Motor neuron (in vitro differentiated cells): ENCODE measurements at regions not wholly inside any gene's neighbourhood (a gene's known extent, or its start where the extent isn't known, plus 50 kb on each side); places are given as distances from the start of the nearest gene placed in this dataset.

Source experiments
- ATAC-seq, 8 experiments: fragments of 200-7000 bp; cut with Tn5 transposase; replicated peaks in 6 of 8; 2 replicates each; pipeline ENCODE4 v1.8.0; 2021; ENCODE audit warnings: mild to moderate bottlenecking in 8 of 8, moderate library complexity in 8 of 8
- H3K27ac ChIP-seq, 2 donors: fragments of 250-450 bp; sonication (Bioruptor Pico); 2 replicates each; pipeline ENCODE4 v1.9.0; 2021; ENCODE audit warnings: antibody characterized with exemption in 2 of 2, mild to moderate bottlenecking in 2 of 2, moderate library complexity in 1 of 2
- H3K4me1 ChIP-seq, 2 donors: fragments of 250-450 bp; sonication (Bioruptor Pico); replicated peaks in 1 of 2; 2 replicates each; pipeline ENCODE4 v1.6.1; 2021; ENCODE audit warnings: antibody characterized with exemption in 2 of 2, mild to moderate bottlenecking in 2 of 2, moderate library complexity in 1 of 2
- H3K4me3 ChIP-seq, 5 donors: fragments of 250-450 bp; sonication (Bioruptor Pico); 2 replicates each; pipeline ENCODE4 v1.9.0; 2021; ENCODE audit warnings: antibody characterized with exemption in 5 of 5, mild to moderate bottlenecking in 5 of 5, moderate library complexity in 4 of 5
- WGBS, 10 experiments: fragments of 450-650 bp; shearing (Covaris generic); methylation state at CpG; one replicate each; pipeline ENCODE4 v1.0.0; 2022; 5-methylcytosine and 5-hydroxymethylcytosine counted together
- in situ Hi-C, 9 experiments: fragments of 400-800 bp; cut with MboI; loops; one replicate each; pipeline ENCODE4 v1.15.0; 2021; ENCODE audit warnings: low sequenced_read_pairs in 9 of 9, low pct_unique_long_range_greater_than_20kb in 2 of 9; ENCODE audit not compliant: unreplicated experiment in 9 of 9

DNA sequence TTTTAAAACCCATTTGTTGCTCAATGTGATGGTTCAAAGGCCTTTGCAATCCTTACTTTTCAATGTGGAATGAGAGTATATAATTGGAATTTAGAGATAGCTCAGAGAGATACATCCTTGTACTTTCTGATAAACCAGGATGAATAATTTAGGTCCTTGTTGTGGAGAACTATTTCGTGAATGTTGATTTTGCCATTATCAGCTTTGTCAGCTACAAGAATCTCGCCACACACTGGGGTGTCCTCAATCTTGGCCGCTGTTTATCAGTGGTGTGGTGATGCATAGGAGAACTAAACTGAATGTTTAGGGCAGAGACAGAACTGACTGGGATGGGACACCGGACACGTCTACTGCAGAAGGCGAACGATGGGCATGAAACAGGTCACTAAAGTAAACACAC lies 111.2 kb upstream of the SLC35B3 start:
- H3K4me1 ChIP-seq: no peaks in the 10 kb centered on the region
- ATAC-seq: no peak
- in situ Hi-C loops: no loop called here
- 0 to 100% (median 50%) methylated on average over 1 to 7 of the region's 7 CpGs; no CpG with 5 or more reads in 3 of the 10 experiments for WGBS, 10 experiments
- no peak overlapping the region for H3K27ac ChIP-seq
- H3K4me3 ChIP-seq: no peak overlapping the region

GRCh38 chr6:8545336-8545735 lies 110.0 kb upstream of the SLC35B3 start:
- in situ Hi-C loops: no loop called here
- ATAC-seq: no peak
- H3K27ac ChIP-seq: no peak overlapping the region
- H3K4me1 ChIP-seq: no peaks in the 10 kb centered on the region
- no peak overlapping the region for H3K4me3 ChIP-seq
- WGBS, 10 experiments: 67 to 100% (median 69%) methylated on average over 1 of the region's 1 CpG; no CpG with 5 or more reads in 6 of the 10 experiments

DNA sequence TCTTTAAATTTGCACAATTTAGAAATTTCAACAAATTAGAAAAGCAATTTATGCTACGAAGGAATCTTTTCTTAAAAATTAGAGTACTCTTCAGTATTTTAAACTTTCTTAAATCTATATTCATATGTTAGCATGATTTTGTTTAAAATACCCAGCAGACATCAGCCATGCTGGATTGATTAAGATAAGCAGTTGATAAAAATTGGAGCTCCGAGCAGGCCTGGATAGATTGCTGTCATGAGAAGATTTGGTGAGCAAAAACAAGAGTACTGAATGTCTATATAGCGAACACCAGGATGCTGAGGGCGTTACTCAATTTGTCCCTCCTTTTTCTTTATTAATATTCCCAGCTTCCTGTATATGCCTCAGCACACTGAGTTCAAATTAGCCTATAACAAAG lies 108.4 kb upstream of the SLC35B3 start:
- WGBS, 10 experiments: 29 to 95% (median 76%) methylated on average over 1 to 4 of the region's 4 CpGs
- H3K27ac ChIP-seq: no peak overlapping the region
- H3K4me1 ChIP-seq: no peaks in the 10 kb centered on the region
- ATAC-seq: no peak
- in situ Hi-C loops: no loop called here
- H3K4me3 ChIP-seq: no peak overlapping the region

- peak in 3 of 8 experiments; percentile 41 to 65 (median 52) for ATAC-seq
- in situ Hi-C loops: no loop called here
- Histone ChIP-seq H3K27ac (no peak overlapping the region), H3K4me3 (no peak overlapping the region), H3K4me1 (no peaks in the 10 kb centered on the region)
These were observed 104.1 kb upstream of the SLC35B3 start for GRCh38 chr6:8539453-8539852.

- no peak overlapping the region for H3K4me3 ChIP-seq
- no peaks in the 10 kb centered on the region for H3K4me1 ChIP-seq
- no peak overlapping the region for H3K27ac ChIP-seq
- 15 to 100% (median 83%) methylated on average over 1 to 3 of the region's 3 CpGs; no CpG with 5 or more reads in 1 of the 10 experiments for WGBS, 10 experiments
- in situ Hi-C loops: no loop called here
- ATAC-seq: no peak
These were observed 100.8 kb upstream of the SLC35B3 start for GRCh38 chr6:8536122-8536521.

DNA sequence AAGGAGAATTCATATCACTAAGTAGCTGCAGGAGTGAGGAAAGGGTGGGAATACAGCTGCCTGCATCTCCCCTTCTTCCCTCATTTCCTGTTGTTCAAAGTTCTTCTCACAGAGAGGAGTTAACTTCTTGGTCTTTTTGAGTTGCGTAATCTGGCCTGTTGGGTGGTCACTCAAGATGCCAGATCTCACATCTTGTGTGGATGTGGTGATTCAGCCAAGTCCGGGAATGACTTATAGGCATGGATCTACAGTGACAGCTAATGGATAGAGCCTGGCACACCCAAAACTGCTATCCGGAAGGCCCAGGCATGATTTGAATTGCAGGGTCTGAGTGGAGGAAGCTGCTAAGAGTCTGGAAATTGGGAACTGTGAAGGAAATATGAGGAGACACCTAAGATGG lies 100.2 kb upstream of the SLC35B3 start:
- ATAC-seq: peak in 2 of 8 experiments; percentile 94 to 95
- 0 to 89% (median 40%) methylated on average over 2 to 3 of the region's 3 CpGs; no CpG with 5 or more reads in 5 of the 10 experiments for WGBS, 10 experiments
- Histone ChIP-seq H3K4me3 (no peak overlapping the region), H3K27ac (no peak overlapping the region), H3K4me1 (no peaks in the 10 kb centered on the region)
- in situ Hi-C loops: no loop called here

DNA sequence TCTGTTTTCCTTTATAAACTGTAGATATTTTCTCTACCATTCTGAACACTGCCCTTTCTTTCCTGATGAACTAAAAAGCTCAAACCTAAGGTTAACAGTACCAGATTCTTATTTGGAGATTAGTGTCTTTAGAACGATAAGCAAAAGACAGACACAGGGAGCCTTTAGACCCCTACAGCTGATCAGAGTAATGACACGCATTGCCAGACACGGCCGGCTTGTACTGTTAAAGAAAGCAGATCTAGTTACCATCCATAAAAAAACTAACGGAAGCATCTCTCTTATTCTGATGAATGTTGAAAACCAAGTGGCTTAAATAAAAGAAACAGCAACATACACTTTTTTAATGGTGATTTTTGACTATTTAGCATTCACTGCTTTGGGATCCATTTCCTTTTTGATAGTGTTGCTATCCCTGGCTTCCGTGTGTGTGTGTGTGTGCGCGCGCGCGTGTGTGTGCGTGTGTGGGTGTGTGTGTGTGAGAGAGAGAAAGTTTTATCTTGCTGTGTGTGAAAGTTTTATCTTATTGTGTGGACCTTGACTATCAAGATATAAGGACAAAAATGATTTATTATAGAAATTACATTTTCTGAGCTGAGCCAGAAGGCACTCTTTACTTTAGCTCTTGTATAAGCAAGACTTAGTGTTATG lies 95.6 kb upstream of the SLC35B3 start:
- ATAC-seq: peak in 2 of 8 experiments; percentile 19 to 42
- 70 to 92% (median 79%) methylated on average over 3 to 12 of the region's 12 CpGs for WGBS, 10 experiments
- no peak overlapping the region for H3K27ac ChIP-seq
- peaks cover 0 to 4% of the 10 kb centered on the region in 2 donors for H3K4me1 ChIP-seq
- H3K4me3 ChIP-seq: no peak overlapping the region
- in situ Hi-C loops: no loop called here

DNA sequence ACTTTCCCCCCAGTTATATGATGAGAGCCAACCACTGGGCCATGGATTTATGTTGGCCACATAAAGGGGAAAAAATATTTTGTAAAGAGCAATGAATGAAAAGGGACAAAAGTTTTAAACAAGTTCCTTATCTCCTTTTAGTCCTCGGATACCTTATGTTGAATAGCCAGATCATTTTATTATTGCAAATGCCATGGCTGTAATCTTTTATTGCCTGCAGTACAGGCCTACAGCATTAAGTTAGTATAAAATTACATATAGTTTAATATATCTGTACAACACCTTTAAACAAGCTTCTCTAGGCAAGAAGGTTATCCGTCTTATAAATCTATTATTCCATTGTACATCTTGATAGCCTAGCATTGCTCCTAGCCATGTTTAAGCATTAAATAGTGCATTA lies 93.9 kb upstream of the SLC35B3 start:
- H3K4me1 ChIP-seq: peaks cover 0 to 4% of the 10 kb centered on the region in 2 donors
- in situ Hi-C loops: no loop called here
- WGBS, 10 experiments: 8 to 100% (median 78%) methylated on average over 1 to 2 of the region's 2 CpGs
- no peak overlapping the region for H3K27ac ChIP-seq
- H3K4me3 ChIP-seq: no peak overlapping the region
- ATAC-seq: no peak

DNA sequence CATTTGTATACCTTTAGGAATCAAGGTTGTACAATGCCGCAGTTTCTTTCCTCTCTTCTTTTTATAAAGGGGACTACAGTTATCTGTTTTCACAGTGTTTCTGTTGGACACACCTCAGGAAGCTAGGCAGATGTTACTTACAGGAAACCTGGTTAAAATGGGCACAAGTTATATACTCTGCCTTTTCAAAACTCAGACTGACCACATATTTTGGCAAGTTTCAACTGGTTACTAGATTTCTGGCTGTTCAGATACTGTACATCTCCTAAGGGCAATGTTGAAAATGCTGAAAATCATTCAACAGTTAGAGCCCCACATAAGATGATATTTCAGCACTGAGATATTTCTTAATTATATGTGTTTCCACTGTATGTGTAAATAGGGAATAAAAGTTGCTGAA lies 92.5 kb upstream of the SLC35B3 start:
- in situ Hi-C loops: no loop called here
- Histone ChIP-seq H3K27ac (no peak overlapping the region), H3K4me3 (no peak overlapping the region), H3K4me1 (peaks cover 0 to 4% of the 10 kb centered on the region in 2 donors)
- 50 to 100% (median 93%) methylated on average over 1 of the region's 1 CpG for WGBS, 10 experiments
- ATAC-seq: no peak

DNA sequence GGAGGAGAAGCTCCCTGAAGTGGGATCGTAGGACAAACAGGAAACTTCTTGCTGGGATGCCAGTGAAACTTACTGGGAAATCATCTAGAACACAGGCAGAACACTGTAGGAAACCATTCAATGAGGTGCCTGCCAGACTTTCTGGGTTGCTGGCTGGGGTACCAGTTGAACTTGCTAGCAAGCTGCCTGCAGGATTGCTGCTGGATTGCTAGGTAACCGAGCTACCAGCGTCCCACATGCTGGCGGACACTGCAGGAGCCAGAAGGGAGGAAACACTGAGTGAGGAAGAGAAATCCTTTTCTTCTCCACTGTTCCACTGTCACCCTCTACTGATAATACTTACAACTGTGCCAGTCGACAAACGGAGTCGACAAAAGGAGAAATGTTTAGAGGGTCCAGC lies 91.3 kb upstream of the SLC35B3 start:
- in situ Hi-C loops: no loop called here
- Histone ChIP-seq H3K27ac (no peak overlapping the region), H3K4me1 (peaks cover 0 to 4% of the 10 kb centered on the region in 2 donors), H3K4me3 (no peak overlapping the region)
- ATAC-seq: peak in 2 of 8 experiments; percentile 27 to 71
- 0 to 95% (median 78%) methylated on average over 3 to 7 of the region's 7 CpGs; no CpG with 5 or more reads in 1 of the 10 experiments for WGBS, 10 experiments

DNA sequence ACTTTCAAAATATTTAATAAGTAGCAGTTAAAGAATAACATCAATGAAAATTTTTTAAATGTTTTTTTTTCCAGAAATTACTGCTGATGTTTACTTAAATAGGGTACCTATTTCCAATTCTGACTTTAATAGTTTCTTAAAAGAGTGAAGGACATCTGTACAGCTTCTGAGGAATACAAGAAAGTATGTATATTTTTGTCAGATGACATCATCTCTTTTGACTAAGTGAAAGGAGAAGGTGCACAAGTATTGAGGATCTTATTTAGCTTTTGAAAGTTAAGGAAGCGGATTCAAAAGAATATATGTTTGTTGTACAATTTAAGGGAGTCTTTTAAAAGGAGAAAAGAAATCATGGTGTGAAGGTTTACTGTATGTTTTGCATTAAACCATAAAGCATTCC lies 90.0 kb upstream of the SLC35B3 start:
- 30 to 100% (median 100%) methylated on average over 1 of the region's 1 CpG; no CpG with 5 or more reads in 1 of the 10 experiments for WGBS, 10 experiments

GRCh38 chr6:8513174-8513573 lies 77.8 kb upstream of the SLC35B3 start:
- ATAC-seq: no peak

More for the DNA sequence above, 90.0 kb upstream of the SLC35B3 start:
- ATAC-seq: no peak
- in situ Hi-C loops: no loop called here
- H3K4me3 ChIP-seq: no peak overlapping the region
- H3K27ac ChIP-seq: no peak overlapping the region
- peaks cover 0 to 4% of the 10 kb centered on the region in 2 donors for H3K4me1 ChIP-seq

GRCh38 chr6:8507286-8507685 lies 71.9 kb upstream of the SLC35B3 start:
- whole genome bisulfite sequencing, 10 experiments: 31 to 100% (median 88%) methylated on average over 3 to 5 of the region's 5 CpGs
- no peak overlapping the region for H3K27ac ChIP-seq
- in situ Hi-C loops: loop anchor here in 1 of 9 experiments (25.0 kb wide), 1 partner anchor 1930 kb away; no protein-coding TSS in a partner anchor
- no peak overlapping the region for H3K4me3 ChIP-seq
- no peak for ATAC-seq
- no peaks in the 10 kb centered on the region for H3K4me1 ChIP-seq

More at GRCh38 chr6:8513174-8513573, 77.8 kb upstream of the SLC35B3 start:
- Histone ChIP-seq H3K4me3 (no peak overlapping the region), H3K27ac (no peak overlapping the region), H3K4me1 (no peaks in the 10 kb centered on the region)
- 0 to 100% (median 49%) methylated on average over 1 of the region's 1 CpG; no CpG with 5 or more reads in 6 of the 10 experiments for WGBS, 10 experiments
- in situ Hi-C loops: loop anchor here in 1 of 9 experiments (25.0 kb wide), 1 partner anchor 1924 kb away; no protein-coding TSS in a partner anchor

- in situ Hi-C loops: loop anchor here in 1 of 9 experiments (25.0 kb wide), 1 partner anchor 1931 kb away; no protein-coding TSS in a partner anchor
- Histone ChIP-seq H3K4me3 (no peak overlapping the region), H3K4me1 (no peaks in the 10 kb centered on the region), H3K27ac (no peak overlapping the region)
- no peak for ATAC-seq
- 0 to 29% (median 0%) methylated on average over 1 of the region's 1 CpG; no CpG with 5 or more reads in 7 of the 10 experiments for WGBS, 10 experiments
These were observed 70.8 kb upstream of the SLC35B3 start for GRCh38 chr6:8506126-8506525.
